AG04449 (cell line): ENCODE measurements at regions not wholly inside any gene's neighbourhood (a gene's known extent, or its start where the extent isn't known, plus 50 kb on each side); places are given as distances from the start of the nearest gene placed in this dataset.

ENCODE experiments used
- CTCF ChIA-PET: fragments of 350-600 bp; formaldehyde crosslinking; extraction: SDS; loops from one replicate; lab custom pipeline; 2021; ENCODE audit warnings: antibody characterized with exemption; lab: Yijun Ruan, JAX
- POLR2A ChIA-PET: fragments of 400-600, 350-600 bp; formaldehyde crosslinking; extraction: SDS; loops from one replicate; lab custom pipeline; 2020; ENCODE audit warnings: antibody characterized with exemption, inconsistent platforms; lab: Yijun Ruan, JAX
- DNase-seq: peaks from one replicate; pipeline ENCODE4 v3.0.0-alpha.2; 2010; ENCODE audit warnings: low read depth, low spot score
- H3K4me3 ChIP-seq: 2 replicates; pipeline ENCODE4 v1.5.1; 2011; ENCODE audit warnings: low read depth, mild to moderate bottlenecking, control low read depth, low read length
- CTCF ChIP-seq: IDR thresholded peaks from one replicate; pipeline ENCODE4 v1.5.1; 2011; ENCODE audit warnings: mild to moderate bottlenecking, moderate library complexity, low read length, control low read depth, inconsistent platforms; ENCODE audit not compliant: insufficient read depth; ENCODE audit errors: missing control alignments

GRCh38 chr11:22473586-22473985, 135.4 kb downstream of the SLC17A6 start:
- no peak overlapping the region for H3K4me3 ChIP-seq
- TF ChIP-seq CTCF = no peak
- POLR2A ChIA-PET = no interaction called here
- CTCF ChIA-PET = no interaction called here
- no peak for DNase-seq

- POLR2A ChIA-PET = no interaction called here
- TF ChIP-seq CTCF = no peak
- DNase-seq = no peak
- CTCF ChIA-PET = no interaction called here
- H3K4me3 ChIP-seq = no peak overlapping the region
Measured at GRCh38 chr11:22472306-22472705, 134.1 kb downstream of the SLC17A6 start.

GRCh38 chr11:22471385-22471784, 133.2 kb downstream of the SLC17A6 start:
- CTCF ChIA-PET = no interaction called here

GRCh38 chr11:22467741-22468140, 129.6 kb downstream of the SLC17A6 start:
- ChIA-PET POLR2A (no interaction called here), CTCF (no interaction called here)
- TF ChIP-seq CTCF = no peak
- no peak overlapping the region for H3K4me3 ChIP-seq
- no peak for DNase-seq

More at GRCh38 chr11:22471385-22471784, 133.2 kb downstream of the SLC17A6 start:
- POLR2A ChIA-PET = no interaction called here
- no peak overlapping the region for H3K4me3 ChIP-seq
- no peak for DNase-seq
- TF ChIP-seq CTCF = no peak

- DNase-seq = no peak
- H3K4me3 ChIP-seq = no peak overlapping the region
- TF ChIP-seq CTCF = no peak
- CTCF ChIA-PET = no interaction called here
- POLR2A ChIA-PET = no interaction called here
Measured at GRCh38 chr11:22467248-22467647, 129.1 kb downstream of the SLC17A6 start.

- ChIA-PET CTCF (no interaction called here), POLR2A (no interaction called here)
- no peak for TF ChIP-seq CTCF
- DNase-seq = peak; percentile 29
- H3K4me3 ChIP-seq = no peak overlapping the region
Measured at GRCh38 chr11:22466809-22467208, 128.6 kb downstream of the SLC17A6 start.
